ENCODE measurements at regions not wholly inside any gene's neighbourhood (a gene's known extent, or its start where the extent isn't known, plus 50 kb on each side); places are given as distances from the start of the nearest gene placed in this dataset.
"Not testable (repeated sequence)": the region's sequence is repeated elsewhere in the genome, so short reads cannot be mapped to it uniquely, and the experiment has no call there.

DNA sequence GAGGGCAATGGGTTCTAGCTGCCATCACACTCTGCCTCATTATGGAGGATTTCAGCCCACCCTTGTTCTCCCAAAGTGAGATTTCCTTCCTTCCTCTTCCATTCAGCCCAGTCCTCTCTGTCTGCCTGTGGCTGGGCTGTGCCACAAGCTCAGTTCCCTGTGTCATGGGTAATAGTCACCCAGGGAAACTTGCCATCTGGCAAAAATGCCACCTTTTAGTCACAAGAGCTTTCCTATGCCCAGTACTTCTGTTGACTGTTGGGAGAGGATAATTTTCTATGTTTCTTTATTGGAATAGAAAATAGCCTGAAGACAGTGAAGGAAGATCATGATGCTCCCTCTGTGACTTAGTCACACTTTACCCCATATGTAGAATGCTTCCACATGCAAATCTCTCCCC is 71.4 kb downstream of the TLR4 start:
- DNase-seq: no peak

DNA sequence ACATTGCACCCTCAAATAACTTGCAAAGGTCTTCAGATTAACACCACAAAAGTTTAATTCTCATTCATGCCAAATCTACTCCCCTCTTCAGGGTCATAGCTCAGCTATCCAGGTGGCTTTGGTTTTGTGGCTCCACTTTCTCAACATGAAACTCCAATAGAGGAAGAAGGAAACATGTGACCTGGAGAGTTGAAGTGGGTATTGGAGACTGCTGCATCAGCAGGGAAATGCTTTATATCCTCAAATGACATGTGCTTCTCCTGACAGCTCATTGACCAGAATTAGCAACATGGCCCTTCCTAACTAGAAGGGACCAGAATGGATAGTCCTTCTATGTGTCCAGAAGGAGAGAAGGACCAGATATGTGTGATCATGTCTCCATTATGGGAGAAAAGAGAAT is 73.6 kb downstream of the TLR4 start:
- DNase-seq: no peak

DNA sequence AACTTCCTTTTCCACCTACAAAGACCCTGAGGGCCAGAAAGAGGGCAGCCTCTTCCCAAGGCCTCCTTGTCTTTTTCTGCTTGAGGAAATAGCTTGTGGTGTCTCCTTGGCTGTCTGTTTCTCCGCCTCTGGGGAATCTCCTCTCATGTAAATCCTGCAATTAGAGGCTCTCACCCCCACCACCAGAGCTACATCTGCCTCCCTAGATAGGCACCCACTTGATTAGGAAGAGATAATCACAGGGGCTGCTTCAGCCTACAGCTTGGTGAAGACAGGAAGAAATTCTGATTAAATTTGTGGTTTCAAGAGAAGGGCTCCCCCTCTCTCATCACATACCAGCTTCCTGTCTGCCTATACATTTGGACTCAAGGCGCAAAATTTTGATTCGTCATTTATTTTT is 75.6 kb downstream of the TLR4 start:
- no peak for DNase-seq

DNA sequence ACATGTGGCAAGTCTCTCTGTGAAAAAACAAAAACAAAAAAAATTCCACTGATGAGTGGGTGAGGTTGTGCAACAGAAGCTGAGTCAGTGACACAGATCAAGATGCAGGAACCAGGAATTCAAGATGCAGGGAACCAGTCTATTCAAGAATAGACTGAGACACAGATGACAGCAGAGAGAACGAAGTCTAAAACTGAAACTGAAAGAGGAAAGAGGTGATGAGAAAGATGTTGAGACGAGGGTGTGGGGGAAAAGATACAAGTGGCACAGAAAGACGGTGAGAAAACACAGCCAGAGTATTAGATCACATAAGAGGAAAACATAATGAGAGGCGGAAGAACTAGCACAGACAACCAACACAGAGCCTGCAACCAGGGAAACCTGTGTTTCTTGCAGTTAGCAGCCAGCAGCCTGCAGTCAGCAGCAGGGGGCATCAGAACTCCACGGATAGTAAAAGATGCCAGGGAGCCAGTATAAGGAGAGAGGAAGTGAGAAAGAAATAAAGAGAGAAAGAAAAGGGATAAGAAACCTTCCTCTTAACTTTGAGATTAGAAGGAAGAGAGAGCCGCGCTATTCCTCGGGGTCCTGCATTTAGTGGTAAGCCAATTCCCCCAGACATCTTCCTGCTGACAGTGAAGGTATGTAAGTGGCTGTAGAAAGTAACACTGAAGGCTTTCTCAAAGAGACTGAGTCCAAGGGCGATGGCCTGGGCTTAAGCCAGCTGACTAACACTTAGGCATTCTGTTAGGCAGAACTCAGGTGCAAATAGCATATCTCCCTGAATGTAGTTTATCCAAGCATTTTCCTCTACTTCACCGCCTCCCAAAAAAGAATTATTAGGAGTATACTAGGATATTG is 79.0 kb downstream of the TLR4 start:
- DNase-seq: no peak

DNA sequence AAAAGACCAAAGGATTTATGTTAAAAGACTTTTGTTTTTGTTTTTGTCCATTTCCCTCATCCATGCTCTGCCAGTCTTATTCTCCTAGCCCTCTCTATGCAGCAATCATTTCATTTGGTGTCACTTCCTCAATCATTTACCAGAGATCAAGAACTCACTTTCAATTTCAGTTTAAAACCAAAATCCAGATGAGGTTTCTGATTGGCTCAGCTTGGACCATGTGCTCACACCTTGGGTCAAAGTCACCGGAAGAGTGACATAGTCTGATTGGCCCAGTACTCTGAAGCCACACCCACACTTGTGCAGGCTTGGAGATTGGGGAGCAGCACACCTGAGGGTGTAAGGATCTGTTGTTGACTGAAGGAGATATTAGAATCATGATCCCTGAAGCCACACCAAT is 79.6 kb downstream of the TLR4 start:
- no peak for DNase-seq

DNA sequence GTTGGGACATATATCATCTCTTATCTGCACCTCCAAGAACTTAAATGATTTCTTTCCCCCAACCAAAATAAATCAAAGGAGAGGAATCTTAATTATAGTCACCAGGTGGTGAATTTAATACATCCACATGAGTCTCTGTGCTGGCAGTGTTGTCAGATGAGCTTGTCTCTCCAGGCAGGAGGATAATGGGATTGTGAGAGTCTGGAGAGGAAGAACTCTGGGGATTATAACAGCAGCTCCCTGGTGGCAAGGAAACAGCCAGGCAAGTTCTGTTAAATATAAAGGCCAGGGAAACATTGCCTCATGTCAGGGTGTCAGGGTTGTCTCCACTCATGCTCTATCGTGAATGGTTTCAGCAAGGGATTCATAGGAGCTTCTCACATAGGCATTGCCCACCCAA is 80.8 kb downstream of the TLR4 start:
- no peak for DNase-seq

DNA sequence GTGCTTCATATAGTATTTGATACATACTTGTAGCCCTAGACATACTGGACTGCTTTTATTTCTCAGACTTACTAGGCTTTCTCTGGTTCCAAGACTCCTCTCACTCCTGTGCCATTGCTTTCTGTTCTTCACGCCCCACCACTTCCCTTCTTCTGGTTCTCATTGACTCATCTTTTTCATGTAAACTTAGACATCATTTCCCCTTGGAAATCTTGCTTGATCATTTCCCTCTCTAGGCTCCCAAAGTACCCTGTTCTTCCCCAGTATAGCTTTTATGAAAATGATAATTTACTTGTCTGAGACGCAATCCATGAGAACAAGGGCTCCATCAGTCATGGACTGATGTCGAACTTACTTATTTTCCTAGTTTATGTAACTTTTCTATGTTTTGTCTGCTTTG is 83.5 kb downstream of the TLR4 start:
- DNase-seq: no peak

DNA sequence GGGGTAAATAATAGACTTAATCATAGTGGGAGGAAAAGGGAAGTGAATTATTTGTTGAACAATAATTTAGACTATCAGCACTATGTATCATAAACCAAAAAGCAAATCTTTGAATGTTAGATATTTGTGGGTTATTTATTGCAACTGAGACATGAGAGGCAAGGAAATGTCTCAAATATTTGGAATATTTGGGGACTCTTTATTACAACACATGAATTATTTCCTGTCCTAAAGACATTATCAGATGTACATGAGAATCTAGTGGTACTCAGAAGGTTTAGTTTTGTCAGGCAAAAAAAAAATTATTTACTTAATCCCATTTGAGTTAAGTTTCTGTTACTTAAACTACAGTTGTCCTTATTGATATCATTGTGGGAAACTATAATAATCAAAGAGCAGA is 91.1 kb downstream of the TLR4 start:
- DNase-seq: no peak

DNA sequence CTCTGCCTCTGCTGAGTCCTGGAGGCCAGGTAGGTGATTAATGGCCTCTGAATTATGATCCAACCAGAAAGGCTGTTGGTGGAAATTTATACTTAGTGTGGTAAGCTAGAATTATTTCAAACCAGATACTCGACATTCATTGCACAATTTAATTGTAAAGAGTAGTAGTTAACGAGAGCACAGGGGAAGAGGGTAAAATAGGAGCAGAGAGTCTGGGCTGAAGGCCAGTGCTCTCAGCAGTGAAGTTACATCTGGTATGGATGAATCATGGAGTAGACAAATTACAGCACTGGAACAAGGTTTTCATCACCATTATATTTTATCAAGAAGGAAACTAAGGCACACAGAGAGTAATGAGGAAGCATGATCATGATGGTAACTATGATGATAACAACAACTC is 92.5 kb downstream of the TLR4 start:
- no peak for DNase-seq

DNA sequence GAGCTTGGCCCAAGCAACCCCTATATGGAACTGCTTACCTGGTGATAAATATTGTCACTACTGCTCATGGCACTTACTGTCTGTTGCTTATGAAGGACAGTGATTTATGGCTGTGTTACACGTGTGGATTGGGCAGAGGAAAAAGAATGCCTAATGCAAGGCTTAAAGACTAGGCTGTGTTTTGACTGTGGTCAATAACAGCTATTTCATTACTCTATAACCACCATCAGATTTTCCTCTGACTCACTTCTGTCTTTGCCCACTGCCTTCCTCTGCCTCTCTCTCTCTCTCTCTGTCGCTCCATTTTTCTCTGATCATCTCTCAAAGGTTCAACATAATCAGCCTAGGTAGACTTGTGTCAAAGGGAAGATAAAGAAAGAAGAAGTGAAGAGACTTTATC is 96.2 kb downstream of the TLR4 start:
- no peak for DNase-seq

DNA sequence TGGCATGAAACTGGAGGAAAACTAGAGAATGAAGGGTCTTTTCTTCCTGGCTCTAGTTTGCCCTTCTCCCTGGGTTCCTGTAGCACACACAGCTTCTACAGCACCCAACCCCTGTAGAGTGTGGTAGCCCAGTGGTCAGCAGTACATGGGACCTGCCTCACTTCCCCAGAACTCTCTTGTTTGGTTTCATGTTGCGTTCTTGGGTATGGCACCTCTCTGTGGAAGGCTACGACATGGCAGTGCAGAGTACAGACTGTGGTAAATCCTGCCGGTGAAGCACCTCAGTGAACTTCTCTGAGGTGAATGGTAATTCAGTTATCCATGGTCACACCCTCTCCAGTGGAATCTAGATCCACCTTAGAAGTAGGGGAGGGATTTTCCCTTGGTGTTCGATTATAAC is 105.5 kb downstream of the TLR4 start:
- no peak for DNase-seq

DNA sequence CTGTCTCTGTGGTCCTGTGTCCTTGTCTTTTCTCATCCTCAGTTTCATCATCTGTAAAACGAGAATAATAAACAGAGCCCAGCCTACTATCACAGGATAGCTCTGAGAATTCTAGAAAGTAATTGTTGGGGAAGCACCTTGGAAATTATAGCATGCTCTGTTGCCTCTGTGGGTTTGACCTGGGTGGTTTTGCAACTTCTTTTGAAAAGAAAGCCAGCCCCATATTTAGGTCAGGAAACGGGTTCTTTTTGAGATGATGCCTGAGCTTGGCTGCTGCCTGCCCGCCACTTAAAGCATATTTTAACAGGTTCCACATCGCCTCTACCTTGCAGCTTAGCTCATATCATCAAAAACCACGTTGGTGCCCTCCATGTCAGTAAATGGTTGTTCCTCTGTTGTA is 111.1 kb downstream of the TLR4 start:
- no peak for DNase-seq

DNA sequence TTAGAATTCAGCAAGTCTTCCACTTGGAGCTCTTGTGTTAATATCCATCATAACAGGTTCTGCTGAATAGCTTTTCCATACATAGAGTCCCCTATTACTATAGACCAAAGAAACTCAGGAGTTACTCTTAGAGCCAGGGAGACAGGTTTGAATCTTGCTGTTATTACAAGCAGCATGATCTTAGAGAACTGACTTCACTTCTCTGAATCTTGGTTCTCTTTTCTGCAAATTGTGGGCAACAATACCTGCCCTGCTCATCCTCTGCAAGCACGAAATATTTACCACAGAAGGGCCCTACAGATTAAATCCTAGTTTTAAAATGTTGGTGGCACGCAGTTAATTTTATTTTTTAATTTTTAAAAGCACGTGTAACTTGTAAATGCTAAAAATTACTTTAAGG is 111.7 kb downstream of the TLR4 start:
- DNase-seq: no peak

DNA sequence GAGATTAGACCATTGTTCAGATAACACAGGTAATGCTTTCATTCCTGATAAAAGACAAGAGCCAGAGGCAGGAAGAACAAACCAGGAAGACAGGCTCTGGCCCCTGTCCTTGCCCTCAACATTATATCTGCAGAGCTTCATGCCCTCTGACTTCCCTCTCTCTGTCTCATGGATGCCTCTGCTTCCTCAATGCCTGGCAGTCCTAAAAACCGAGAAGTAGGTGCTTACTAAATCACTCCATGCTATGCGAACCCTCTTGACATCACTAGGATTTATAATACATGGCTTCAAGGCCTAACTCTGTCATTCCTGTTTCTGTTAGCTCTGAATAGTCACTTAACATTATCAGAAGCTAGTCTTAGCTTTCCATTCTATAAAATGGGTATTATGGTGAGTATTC is 117.8 kb downstream of the TLR4 start:
- DNase-seq: no peak

DNA sequence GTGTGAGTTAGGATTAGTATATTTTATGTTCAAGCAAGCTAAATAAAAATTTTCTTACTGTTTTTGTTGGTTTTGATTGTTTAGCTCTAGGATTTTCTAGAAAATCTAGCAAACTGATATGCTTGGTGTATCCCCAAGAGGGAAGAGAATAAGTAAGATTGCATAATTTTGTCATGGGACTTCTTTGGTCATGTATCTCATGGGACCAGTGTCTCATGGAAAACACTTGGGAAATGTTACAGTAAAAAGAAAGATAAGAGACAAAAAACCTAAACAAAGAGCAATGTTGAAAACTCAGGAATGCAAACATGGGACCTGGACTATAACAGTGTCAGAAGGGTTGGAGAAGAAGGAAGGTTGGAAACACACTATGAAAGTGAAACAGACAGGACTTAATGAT is 119.4 kb downstream of the TLR4 start:
- no peak for DNase-seq

DNA sequence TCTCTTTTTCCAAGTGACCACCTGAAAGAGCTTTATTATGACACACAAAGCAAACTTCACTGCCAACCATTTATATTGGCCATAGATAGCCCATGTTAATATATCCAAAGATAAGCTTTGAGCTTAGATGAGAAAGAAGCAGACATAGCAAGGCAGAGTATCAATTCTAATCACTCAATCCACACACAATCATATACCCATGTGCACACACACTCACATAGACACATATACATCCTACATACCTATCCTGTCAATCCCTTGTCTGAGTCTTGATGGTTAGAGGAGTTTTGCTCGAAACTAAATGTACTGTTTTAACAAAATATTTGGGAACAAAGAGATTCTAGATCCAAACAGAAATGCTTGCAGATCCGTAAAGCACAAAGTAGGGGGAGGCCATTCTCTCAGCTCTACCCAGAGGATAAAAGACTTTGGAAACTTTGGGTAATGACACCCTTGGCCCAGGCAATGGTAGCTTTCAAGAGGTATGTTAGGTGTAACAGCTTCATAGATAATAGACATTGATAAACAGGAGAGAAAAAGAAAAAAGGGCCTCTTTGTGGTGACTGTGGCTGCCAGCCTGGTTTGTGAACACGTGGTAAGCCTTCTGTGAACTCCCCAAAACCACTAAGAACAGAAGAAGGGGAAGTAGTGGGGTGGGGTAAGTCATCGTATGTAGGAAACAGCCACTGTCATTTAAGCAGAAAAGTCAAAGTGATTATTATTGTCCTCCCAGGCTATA is 121.6 kb downstream of the TLR4 start:
- DNase-seq: no peak

DNA sequence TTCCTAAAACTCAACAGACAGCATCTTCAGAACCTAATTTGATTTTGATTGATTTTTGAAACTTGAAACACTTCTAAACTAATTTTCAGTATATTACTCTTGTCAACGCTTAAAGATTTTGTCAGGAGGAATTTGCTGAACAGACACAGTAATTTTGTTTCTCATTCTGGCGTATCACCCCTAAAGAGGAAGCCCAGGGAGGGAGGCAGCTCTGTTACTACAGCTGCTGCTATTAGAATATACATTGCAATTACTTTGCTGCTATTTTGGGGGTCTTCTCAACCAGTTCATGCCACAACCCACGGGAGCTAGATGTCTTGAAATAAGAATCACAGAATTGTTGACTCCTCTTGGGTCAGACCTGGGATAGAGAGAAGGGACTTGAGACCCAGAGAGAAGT is 122.6 kb downstream of the TLR4 start:
- no peak for DNase-seq

DNA sequence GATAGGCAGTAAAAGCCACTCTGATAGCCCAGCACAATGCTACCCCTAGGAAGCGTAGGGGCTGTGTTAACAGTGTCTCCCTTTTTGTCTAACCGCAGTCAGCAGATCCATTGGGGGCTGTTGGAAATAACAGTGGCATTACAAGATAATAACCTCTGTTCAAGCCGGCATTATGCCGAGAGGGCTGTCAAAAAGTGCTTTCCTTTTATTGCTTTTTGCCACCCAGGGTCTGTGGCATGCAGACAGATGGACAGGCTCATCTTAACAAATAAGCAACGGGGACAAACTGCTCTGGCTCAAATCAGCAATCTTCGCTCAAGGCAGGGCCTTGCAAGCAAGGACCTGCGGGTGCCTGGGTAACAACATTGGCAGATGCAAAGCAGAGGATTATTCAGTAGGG is 123.3 kb downstream of the TLR4 start:
- no peak for DNase-seq

DNA sequence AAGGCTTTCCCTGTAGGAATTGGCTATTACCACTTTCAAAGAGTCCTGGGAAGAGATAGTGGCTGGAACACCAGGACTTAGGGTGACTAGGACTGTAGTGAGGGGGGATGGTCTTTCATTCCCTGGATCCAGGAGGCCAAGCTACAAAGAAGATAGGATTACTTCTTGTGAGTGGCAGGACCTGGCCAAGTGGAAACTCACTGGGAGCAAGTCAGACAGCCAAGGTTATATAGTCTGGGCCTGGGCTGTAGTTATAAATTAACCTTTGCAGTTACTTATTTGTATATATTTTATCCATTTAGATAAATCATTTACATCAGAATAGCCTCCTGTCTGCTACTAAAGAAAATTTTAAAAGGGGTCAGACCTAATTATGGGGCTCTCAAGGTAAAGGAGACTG is 124.3 kb downstream of the TLR4 start:
- no peak for DNase-seq

DNA sequence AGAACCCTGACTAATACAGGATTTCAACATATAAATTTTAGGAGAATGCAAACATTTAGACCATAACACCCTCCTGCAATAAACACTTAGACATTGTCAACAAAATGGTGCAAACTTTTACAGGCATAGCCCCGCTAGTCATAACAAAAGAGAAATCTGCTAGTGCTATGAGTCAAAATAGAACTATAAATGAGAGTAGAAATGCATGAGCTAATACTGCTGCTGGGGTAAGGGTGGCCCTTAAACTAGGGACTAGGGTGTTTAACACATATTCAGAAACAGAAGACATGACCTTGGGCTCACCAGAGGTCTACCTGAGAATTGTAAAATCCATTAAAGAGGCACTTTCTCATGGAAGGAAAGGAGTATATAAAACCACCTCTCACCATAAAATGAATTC is 131.6 kb downstream of the TLR4 start:
- no peak for DNase-seq

DNA sequence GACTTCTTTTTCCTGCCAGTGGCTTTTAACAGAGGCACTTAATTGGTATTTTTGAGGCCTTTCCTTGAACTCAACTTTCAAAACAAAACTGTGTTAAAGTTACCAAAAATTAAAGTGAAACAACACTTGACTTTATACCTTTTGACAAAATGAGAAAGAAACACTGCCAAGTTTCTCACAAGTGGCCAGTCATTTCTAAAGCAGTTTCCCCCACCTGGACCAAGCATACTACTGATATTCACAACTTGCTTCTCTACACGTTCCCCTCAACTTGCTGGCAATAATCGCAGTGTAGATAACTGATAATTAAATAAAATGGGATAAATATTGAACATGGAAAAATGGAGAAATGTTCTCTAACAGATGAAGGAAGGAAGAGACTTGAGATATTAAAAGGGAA is 135.7 kb downstream of the TLR4 start:
- DNase-seq: no peak

DNA sequence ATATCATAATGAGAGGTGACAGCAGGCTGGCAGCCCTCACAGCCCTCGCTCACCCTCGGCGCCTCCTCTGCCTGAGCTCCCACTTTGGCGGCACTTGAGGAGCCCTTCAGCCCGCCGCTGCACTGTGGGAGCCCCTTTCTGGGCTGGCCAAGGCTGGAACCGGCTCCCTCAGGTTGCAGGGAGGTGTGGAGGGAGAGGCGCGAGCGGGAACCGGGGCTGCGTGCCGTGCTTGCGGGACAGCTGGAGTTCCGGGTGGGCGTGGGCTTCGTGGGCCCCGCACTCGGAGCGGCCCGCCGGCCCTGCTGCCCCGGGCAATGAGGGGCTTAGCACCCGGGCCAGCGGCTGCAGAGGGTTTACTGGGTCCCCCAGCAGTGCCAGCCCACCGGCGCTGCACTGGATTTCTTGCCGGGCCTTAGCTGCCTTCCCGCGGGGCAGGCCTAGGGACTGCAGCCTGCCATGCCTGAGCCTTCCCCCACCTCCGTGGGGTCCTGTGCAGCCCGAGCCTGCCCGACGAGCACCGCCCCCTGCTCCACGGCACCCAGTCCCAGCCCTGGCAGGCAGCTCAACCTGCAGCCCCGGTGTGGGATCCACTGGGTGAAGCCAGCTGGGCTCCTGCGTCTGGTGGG is 147.7 kb downstream of the TLR4 start:
- DNase-seq: not testable (repeated sequence)

DNA sequence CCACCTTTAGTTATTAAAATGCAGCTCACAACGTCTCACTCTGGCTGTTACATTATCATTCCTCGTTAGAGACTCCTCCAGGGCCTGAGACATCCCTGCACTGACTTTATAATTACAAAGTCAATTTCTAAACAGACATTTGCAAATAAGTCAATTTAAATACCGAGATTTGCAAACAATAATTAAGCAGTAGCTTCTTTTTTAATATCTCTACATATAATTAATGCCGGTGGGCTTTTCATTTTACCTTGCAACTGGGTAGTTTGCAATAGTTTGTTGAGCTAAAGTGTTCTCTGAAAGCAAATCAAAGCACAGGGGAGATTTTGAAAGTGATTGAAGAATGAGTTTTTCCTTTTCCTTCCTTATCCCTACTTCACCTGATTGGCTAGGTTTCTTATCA is 154.4 kb downstream of the TLR4 start:
- DNase-seq: no peak

DNA sequence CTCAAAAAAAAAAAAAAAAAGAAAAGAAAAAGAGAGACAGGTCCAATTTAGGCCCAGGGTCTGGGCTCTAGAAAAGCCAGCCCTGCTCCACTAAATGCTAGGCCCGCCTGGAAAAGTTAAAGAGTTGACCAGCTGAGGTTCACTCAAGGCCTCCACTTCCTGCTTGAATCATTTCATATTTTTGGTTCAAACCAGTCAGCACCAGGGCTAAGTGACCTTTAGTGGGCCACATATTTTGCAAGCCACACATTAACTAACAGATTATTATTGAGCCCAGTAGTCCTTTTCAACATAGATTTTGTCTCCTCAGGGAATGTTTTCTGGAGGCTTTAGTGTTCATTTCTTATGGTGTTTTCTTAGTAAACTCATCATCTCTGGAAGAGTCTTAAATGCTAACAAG is 156.6 kb downstream of the TLR4 start:
- DNase-seq: no peak

Data from HCEC 1CT (cell line).